H1 (cell line): ENCODE measurements at regions not wholly inside any gene's neighbourhood (a gene's known extent, or its start where the extent isn't known, plus 50 kb on each side); places are given as distances from the start of the nearest gene placed in this dataset.

Source experiments
- CTCF ChIA-PET: fragments of 300-600 bp; sonication (Branson Sonifier 250); formaldehyde crosslinking; loops from one replicate; lab custom pipeline; 2021; ENCODE audit not compliant: partially characterized antibody; lab: Charles Lee
- POLR2A ChIA-PET: fragments of 300-600 bp; sonication (Branson Sonifier 250); formaldehyde crosslinking; loops from one replicate; lab custom pipeline; 2021; ENCODE audit warnings: inconsistent platforms; ENCODE audit not compliant: partially characterized antibody; lab: Charles Lee
- DNase-seq, 2 experiments: peaks; one replicate each; pipeline versions ENCODE4 v3.0.0 to v3.0.0-alpha.2; 2010 to 2022; ENCODE audit warnings: low spot score in 2 of 2, low read depth in 1 of 2, mixed read lengths in 1 of 2
- FAIRE-seq: peaks from 2 replicates; lab custom pipeline; 2011; peaks lifted over from hg19 to GRCh38; lab: Jason Lieb, UNC
- H2AFZ ChIP-seq: 2 replicates; pipeline ENCODE4 v1.8.1; 2012; ENCODE audit warnings: low read length, inconsistent platforms
- H2AK5ac ChIP-seq: 2 replicates; pipeline ENCODE4 v1.6.1; 2013; ENCODE audit warnings: low read depth, low read length
- H2BK120ac ChIP-seq: replicated peaks from 2 replicates; pipeline ENCODE3; 2013; ENCODE audit warnings: low read depth, low read length, inconsistent platforms
- H2BK12ac ChIP-seq: 2 replicates; pipeline ENCODE4 v1.6.1; 2013; ENCODE audit warnings: low read depth, low read length
- H2BK15ac ChIP-seq: 2 replicates; pipeline ENCODE4 v1.6.1; 2013; ENCODE audit warnings: low read length
- H2BK20ac ChIP-seq: 2 replicates; pipeline ENCODE4 v1.6.1; 2013; ENCODE audit warnings: low read length
- H2BK5ac ChIP-seq: 2 replicates; pipeline ENCODE4 v1.6.1; 2013; ENCODE audit warnings: low read depth, low read length
- H3K14ac ChIP-seq: 2 replicates; pipeline ENCODE4 v1.6.1; 2013; ENCODE audit warnings: inconsistent platforms; ENCODE audit not compliant: insufficient read length
- H3K18ac ChIP-seq: 2 replicates; pipeline ENCODE4 v1.6.1; 2013; ENCODE audit warnings: low read length; ENCODE audit errors: extremely low read depth
- H3K23ac ChIP-seq: 2 replicates; pipeline ENCODE4 v1.6.1; 2013; ENCODE audit warnings: inconsistent platforms; ENCODE audit not compliant: insufficient read length
- H3K23me2 ChIP-seq: 2 replicates; pipeline ENCODE4 v1.6.1; 2013; ENCODE audit warnings: low read depth, low read length
- H3K27ac ChIP-seq: 2 replicates; pipeline ENCODE4 v1.6.1; 2011; ENCODE audit warnings: low read depth, low read length, inconsistent platforms
- H3K27me3 ChIP-seq, 4 experiments: replicated peaks in 1 of 4; 1 replicate in 1 of 4; 2 replicates in 3 of 4; pipeline versions ENCODE4 v1.6.1 to v1.8.1; 2011 to 2013; ENCODE audit warnings: low read length in 3 of 4, mild to moderate bottlenecking in 3 of 4, inconsistent platforms in 2 of 4, mixed read lengths in 2 of 4, moderate library complexity in 1 of 4; ENCODE audit not compliant: control insufficient read depth in 3 of 4, insufficient read depth in 3 of 4; ENCODE audit errors: extremely low read depth in 1 of 4
- H3K36me3 ChIP-seq, 4 experiments: 2 replicates each; pipeline versions ENCODE4 v1.6.1 to v1.8.1; 2011 to 2013; ENCODE audit warnings: mild to moderate bottlenecking in 4 of 4, low read length in 3 of 4, moderate library complexity in 2 of 4, control low read depth in 1 of 4, inconsistent platforms in 1 of 4; ENCODE audit not compliant: insufficient read depth in 4 of 4, control insufficient read depth in 2 of 4
- H3K4ac ChIP-seq: replicated peaks from 2 replicates; pipeline ENCODE3; 2013; ENCODE audit warnings: low read length, low read depth, mixed read lengths, inconsistent platforms; ENCODE audit not compliant: insufficient read length
- H3K4me1 ChIP-seq, 4 experiments: replicated peaks in 1 of 4; 1 replicate in 1 of 4; 2 replicates in 3 of 4; pipeline versions ENCODE4 v1.6.1 to v1.8.1; 2011 to 2013; ENCODE audit warnings: low read length in 3 of 4, inconsistent platforms in 2 of 4, mixed read lengths in 1 of 4; ENCODE audit not compliant: insufficient read depth in 4 of 4, control insufficient read depth in 3 of 4
- H3K4me2 ChIP-seq, 2 experiments: 2 replicates each; pipeline versions ENCODE4 v1.6.1 to v1.8.1; 2011 to 2013; ENCODE audit warnings: low read depth in 2 of 2, low read length in 2 of 2, control low read depth in 1 of 2, inconsistent platforms in 1 of 2, mild to moderate bottlenecking in 1 of 2; ENCODE audit not compliant: insufficient read depth in 1 of 2
- H3K4me3 ChIP-seq, 4 experiments: fragments of 200-600, 300-600 bp in 1 of 4; sonication (generic), shearing (Covaris generic), sonication (Bioruptor Twin) in 1 of 4; 2 replicates each; pipeline versions ENCODE4 v1.5.1 to v1.8.1; 2011 to 2016; ENCODE audit warnings: low read length in 4 of 4, low read depth in 3 of 4, control low read depth in 2 of 4, inconsistent platforms in 2 of 4, mild to moderate bottlenecking in 2 of 4, mixed read lengths in 1 of 4, moderate library complexity in 1 of 4; ENCODE audit not compliant: insufficient read depth in 2 of 4; ENCODE audit errors: extremely low read depth in 1 of 4
- H3K56ac ChIP-seq: replicated peaks from 2 replicates; pipeline ENCODE3; 2013; ENCODE audit warnings: low read depth, mild to moderate bottlenecking, mixed read lengths, low read length, inconsistent platforms; ENCODE audit not compliant: insufficient read length
- H3K79me1 ChIP-seq: 2 replicates; pipeline ENCODE4 v1.6.1; 2013; ENCODE audit warnings: low read depth, low read length, control low read depth
- H3K79me2 ChIP-seq, 2 experiments: 2 replicates each; pipeline versions ENCODE4 v1.6.1 to v1.8.1; 2012 to 2013; ENCODE audit warnings: low read length in 2 of 2, mild to moderate bottlenecking in 2 of 2, inconsistent platforms in 1 of 2; ENCODE audit not compliant: insufficient read depth in 2 of 2, control insufficient read depth in 1 of 2
- H3K9ac ChIP-seq, 4 experiments: replicated peaks in 1 of 4; 1 replicate in 1 of 4; 2 replicates in 3 of 4; pipeline versions ENCODE4 v1.6.1 to v1.8.1; 2011 to 2013; ENCODE audit warnings: low read depth in 3 of 4, low read length in 3 of 4, control low read depth in 2 of 4, mild to moderate bottlenecking in 2 of 4, moderate library complexity in 2 of 4, inconsistent platforms in 1 of 4; ENCODE audit errors: extremely low read depth in 1 of 4
- H3K9me3 ChIP-seq, 2 experiments: 2 replicates each; pipeline versions ENCODE4 v1.6.1 to v1.8.1; 2012 to 2013; ENCODE audit warnings: mild to moderate bottlenecking in 2 of 2, moderate library complexity in 2 of 2, control low read depth in 1 of 2, inconsistent platforms in 1 of 2, low read depth in 1 of 2, low read length in 1 of 2, mixed read lengths in 1 of 2; ENCODE audit not compliant: insufficient read depth in 2 of 2
- H4K20me1 ChIP-seq, 2 experiments: replicated peaks in 1 of 2; 2 replicates each; pipeline versions ENCODE3 to v1.8.1; 2011 to 2013; ENCODE audit warnings: inconsistent platforms in 2 of 2, low read length in 2 of 2, mild to moderate bottlenecking in 1 of 2; ENCODE audit not compliant: insufficient read depth in 2 of 2, control insufficient read depth in 1 of 2
- H4K5ac ChIP-seq: 2 replicates; pipeline ENCODE4 v1.6.1; 2013; ENCODE audit warnings: low read length, low read depth, mixed read lengths, inconsistent platforms; ENCODE audit not compliant: insufficient read length
- H4K8ac ChIP-seq: 2 replicates; pipeline ENCODE4 v1.8.0; 2013; ENCODE audit warnings: mild to moderate bottlenecking, moderate library complexity, low read length, inconsistent platforms; ENCODE audit not compliant: insufficient read depth; ENCODE audit errors: extremely low read depth
- H4K91ac ChIP-seq: replicated peaks from 2 replicates; pipeline ENCODE3; 2013; ENCODE audit warnings: low read length, mixed read lengths, inconsistent platforms; ENCODE audit not compliant: insufficient read length
- BACH1 ChIP-seq: IDR thresholded peaks from 2 replicates; pipeline ENCODE4 v1.6.1; 2012; ENCODE audit warnings: low read length, improper control_type of control experiment
- CTCF ChIP-seq, 3 experiments: IDR thresholded peaks; 1 replicate in 2 of 3; 2 replicates in 1 of 3; pipeline versions ENCODE4 v1.5.1 to v1.6.1; 2011; ENCODE audit warnings: low read length in 3 of 3, mild to moderate bottlenecking in 3 of 3, inconsistent platforms in 2 of 3, low read depth in 1 of 3, moderate library complexity in 1 of 3; ENCODE audit not compliant: insufficient read depth in 1 of 3; ENCODE audit errors: control extremely low read depth in 1 of 3
- GABPA ChIP-seq: IDR thresholded peaks from 2 replicates; pipeline ENCODE4 v1.6.1; 2011; ENCODE audit warnings: mild to moderate bottlenecking, low read length, moderate library complexity, borderline replicate concordance; ENCODE audit not compliant: insufficient read depth
- KDM1A ChIP-seq: fragments of 200-600, 300-600 bp; sonication (generic); IDR thresholded peaks from 2 replicates; pipeline ENCODE4 v1.7.1; 2016; ENCODE audit warnings: mild to moderate bottlenecking, low read length, borderline replicate concordance
- MAFK ChIP-seq: IDR thresholded peaks from 2 replicates; pipeline ENCODE4 v1.6.1; 2012; ENCODE audit warnings: low read depth, mild to moderate bottlenecking, improper control_type of control experiment, low read length
- RNF2 ChIP-seq: fragments of 200-900, 300-1000 bp; sonication (generic); IDR thresholded peaks from 2 replicates; pipeline ENCODE4 v1.7.1; 2016; ENCODE audit warnings: borderline replicate concordance, low read depth, mild to moderate bottlenecking, antibody characterized with exemption, low read length; ENCODE audit not compliant: poor library complexity, severe bottlenecking; ENCODE audit errors: missing control alignments
- TBP ChIP-seq: IDR thresholded peaks from 2 replicates; pipeline ENCODE4 v1.6.1; 2011; ENCODE audit warnings: low read depth, low read length, improper control_type of control experiment
- TCF12 ChIP-seq: IDR thresholded peaks from 2 replicates; pipeline ENCODE4 v1.6.1; 2011; ENCODE audit warnings: low read depth, mild to moderate bottlenecking, low read length
- USF2 ChIP-seq: IDR thresholded peaks from 2 replicates; pipeline ENCODE4 v1.6.1; 2011; ENCODE audit warnings: low read length, improper control_type of control experiment
- YY1 ChIP-seq: IDR thresholded peaks from 2 replicates; pipeline ENCODE4 v1.6.1; 2011; ENCODE audit warnings: low read depth, mild to moderate bottlenecking, low read length
- ZNF274 ChIP-seq: IDR thresholded peaks from 2 replicates; pipeline ENCODE4 v1.7.0; 2012; ENCODE audit warnings: low read length, borderline replicate concordance; ENCODE audit errors: extremely low read depth
- WGBS, 2 experiments: shearing (Covaris generic) in 1 of 2; methylation state at CpG; one replicate each; pipeline versions ENCODE4 v1.1.6 to v1.1.7; 2013 to 2015; ENCODE audit warnings: low lambda C conversion rate in 2 of 2, mixed read lengths in 2 of 2, inconsistent platforms in 1 of 2, low coverage in 1 of 2, missing lambda C conversion rate in 1 of 2; ENCODE audit not compliant: insufficient replicate concordance in 2 of 2, insufficient coverage in 1 of 2, insufficient read length in 1 of 2; ENCODE audit errors: extremely low coverage in 1 of 2, missing lambda C conversion rate in 1 of 2; 5-methylcytosine and 5-hydroxymethylcytosine counted together

GRCh38 chr2:107354175-107354574, 468.2 kb upstream of the ST6GAL2 start:
- Histone ChIP-seq H2AK5ac (no peak overlapping the region), H3K4me2 (no peak overlapping the region), H2BK12ac (no peak overlapping the region), H3K9me3 (no peaks in the 10 kb centered on the region), H2BK120ac (no peak overlapping the region), H4K91ac (no peak overlapping the region), H4K20me1 (no peaks in the 10 kb centered on the region), H3K18ac (no peak overlapping the region), H3K4me3 (no peak overlapping the region), H3K79me2 (no peaks in the 10 kb centered on the region), H3K56ac (no peak overlapping the region), H3K4ac (no peak overlapping the region), H2BK5ac (no peak overlapping the region), H2BK20ac (no peak overlapping the region), H2BK15ac (no peak overlapping the region), H3K23ac (no peak overlapping the region), H3K9ac (no peak overlapping the region), H3K27me3 (no peaks in the 10 kb centered on the region), H4K5ac (no peak overlapping the region), H3K79me1 (no peaks in the 10 kb centered on the region), H3K4me1 (no peaks in the 10 kb centered on the region), H3K23me2 (no peaks in the 10 kb centered on the region), H2AFZ (no peak overlapping the region), H3K14ac (no peak overlapping the region), H4K8ac (no peak overlapping the region), H3K36me3 (no peaks in the 10 kb centered on the region), H3K27ac (no peak overlapping the region)
- ChIA-PET CTCF (no interaction called here), POLR2A (no interaction called here)
- FAIRE-seq (no peak), DNase-seq (no peak)
- 94% methylated on average over 3 of the region's 3 CpGs; no CpG with 5 or more reads in 1 of the 2 experiments for WGBS, 2 experiments
- no peak for TF ChIP-seq GABPA
- no peak for TF ChIP-seq ZNF274
- no peak for TF ChIP-seq TCF12
- TF ChIP-seq YY1 = no peak
- TF ChIP-seq USF2 = no peak
- no peak for TF ChIP-seq RNF2
- TF ChIP-seq CTCF (IDR thresholded peaks at IDR 0.05; ENCODE audit: control extremely low read depth in 1 of 3, insufficient read depth in 1 of 3, low read depth in 1 of 3, low read length in 3 of 3) = no peak
- no peak for TF ChIP-seq KDM1A
- TF ChIP-seq TBP = no peak
- TF ChIP-seq MAFK = no peak
- TF ChIP-seq BACH1 = no peak
